Kidney (tissue), 13 donors: ENCODE measurements at regions not wholly inside any gene's neighbourhood (a gene's known extent, or its start where the extent isn't known, plus 50 kb on each side); places are given as distances from the start of the nearest gene placed in this dataset.

ENCODE experiments used
- DNase-seq, 5 donors: peaks; one replicate each; pipeline ENCODE4 v3.0.0-alpha.2; 2013 to 2020
- FAIRE-seq: peaks from 2 replicates; lab custom pipeline; 2012; peaks lifted over from hg19 to GRCh38; lab: Jason Lieb, UNC
- H3K27ac ChIP-seq, 2 donors: one replicate each; pipeline ENCODE4 v1.7.0; 2013; ENCODE audit warnings: low read depth in 2 of 2, low read length in 2 of 2, inconsistent platforms in 1 of 2
- H3K27me3 ChIP-seq: one replicate; pipeline ENCODE4 v1.7.1; 2013; ENCODE audit warnings: low read length, inconsistent platforms; ENCODE audit not compliant: control insufficient read depth, insufficient read depth
- H3K36me3 ChIP-seq, 3 donors: one replicate each; pipeline versions ENCODE4 v1.7.0 to v1.7.1; 2013; ENCODE audit warnings: low read length in 3 of 3, control low read depth in 1 of 3, inconsistent platforms in 1 of 3; ENCODE audit not compliant: insufficient read depth in 3 of 3, control insufficient read depth in 2 of 3
- H3K4me1 ChIP-seq, 3 donors: one replicate each; pipeline versions ENCODE4 v1.7.0 to v1.7.1; 2013; ENCODE audit warnings: low read length in 3 of 3, inconsistent platforms in 1 of 3, low read depth in 1 of 3; ENCODE audit not compliant: control insufficient read depth in 2 of 3, insufficient read depth in 2 of 3
- H3K4me3 ChIP-seq, 3 donors: one replicate each; pipeline versions ENCODE4 v1.7.0 to v1.8.1; 2013; ENCODE audit warnings: low read length in 3 of 3, control low read depth in 1 of 3, inconsistent platforms in 1 of 3
- H3K9ac ChIP-seq, 3 donors: one replicate each; pipeline versions ENCODE4 v1.7.0 to v1.7.1; 2013; ENCODE audit warnings: low read length in 3 of 3, control low read depth in 1 of 3, inconsistent platforms in 1 of 3
- H3K9me3 ChIP-seq, 3 donors: one replicate each; pipeline versions ENCODE4 v1.7.0 to v1.7.1; 2013; ENCODE audit warnings: low read length in 3 of 3, control low read depth in 1 of 3, inconsistent platforms in 1 of 3; ENCODE audit not compliant: control insufficient read depth in 2 of 3, insufficient read depth in 1 of 3
- intact Hi-C: fragments of 100-400 bp; cut with DNase I; formaldehyde crosslinking; loops from one replicate; pipeline ENCODE4 v1.11.1; 2022
- TF ChIP-seq, protein P1 (sequence below): IDR thresholded peaks from 3 replicates; pipeline ENCODE4 v1.5.1; 2012; ENCODE audit warnings: mild to moderate bottlenecking, moderate library complexity, borderline replicate concordance; ENCODE audit not compliant: insufficient read depth; ENCODE audit errors: extremely low read depth
- donor health status: control.
- donor health status: control.
- donor health status: control.
- donor health status: control.
- donor health status: control.
- donor health status: DM: yes; HTN: yes; CAD: no.
- donor health status: Normal renal cell carcinoma (clear cell type).

GRCh38 chr2:22406625-22407024 lies 978.4 kb upstream of the KLHL29 start:
- H3K9ac ChIP-seq = no peak overlapping the region
- H3K27ac ChIP-seq = no peak overlapping the region
- DNase-seq (no peak), FAIRE-seq (no peak)
- TF ChIP-seq, protein P1, sequence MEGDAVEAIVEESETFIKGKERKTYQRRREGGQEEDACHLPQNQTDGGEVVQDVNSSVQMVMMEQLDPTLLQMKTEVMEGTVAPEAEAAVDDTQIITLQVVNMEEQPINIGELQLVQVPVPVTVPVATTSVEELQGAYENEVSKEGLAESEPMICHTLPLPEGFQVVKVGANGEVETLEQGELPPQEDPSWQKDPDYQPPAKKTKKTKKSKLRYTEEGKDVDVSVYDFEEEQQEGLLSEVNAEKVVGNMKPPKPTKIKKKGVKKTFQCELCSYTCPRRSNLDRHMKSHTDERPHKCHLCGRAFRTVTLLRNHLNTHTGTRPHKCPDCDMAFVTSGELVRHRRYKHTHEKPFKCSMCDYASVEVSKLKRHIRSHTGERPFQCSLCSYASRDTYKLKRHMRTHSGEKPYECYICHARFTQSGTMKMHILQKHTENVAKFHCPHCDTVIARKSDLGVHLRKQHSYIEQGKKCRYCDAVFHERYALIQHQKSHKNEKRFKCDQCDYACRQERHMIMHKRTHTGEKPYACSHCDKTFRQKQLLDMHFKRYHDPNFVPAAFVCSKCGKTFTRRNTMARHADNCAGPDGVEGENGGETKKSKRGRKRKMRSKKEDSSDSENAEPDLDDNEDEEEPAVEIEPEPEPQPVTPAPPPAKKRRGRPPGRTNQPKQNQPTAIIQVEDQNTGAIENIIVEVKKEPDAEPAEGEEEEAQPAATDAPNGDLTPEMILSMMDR = no peak
- H3K4me1 ChIP-seq = no peaks in the 10 kb centered on the region
- H3K4me3 ChIP-seq = no peak overlapping the region
- H3K9me3 ChIP-seq = no peaks in the 10 kb centered on the region
- H3K27me3 ChIP-seq = no peaks in the 10 kb centered on the region
- intact Hi-C loops = no loop called here
- H3K36me3 ChIP-seq = no peaks in the 10 kb centered on the region

DNA sequence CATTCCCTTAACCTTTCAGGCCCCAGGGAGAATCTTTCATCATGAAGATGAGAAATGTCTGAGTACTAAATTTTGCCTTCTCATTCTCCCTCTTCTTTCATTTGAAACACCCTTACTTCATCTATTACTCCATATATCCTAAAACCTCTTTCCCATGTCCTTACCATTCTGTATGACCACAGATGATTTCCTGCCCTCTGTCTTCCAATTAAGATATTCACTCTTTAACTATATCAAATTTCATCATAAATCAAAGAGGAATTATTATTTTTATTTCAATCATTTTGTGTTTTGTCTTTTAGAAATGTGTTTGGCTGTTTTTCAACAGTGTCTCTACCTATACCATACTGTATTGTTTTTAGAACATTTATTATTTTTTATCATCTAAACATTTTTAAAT lies 964.9 kb upstream of the KLHL29 start:
- Histone ChIP-seq H3K27me3 (no peaks in the 10 kb centered on the region), H3K9ac (no peak overlapping the region), H3K4me3 (no peak overlapping the region), H3K36me3 (no peaks in the 10 kb centered on the region), H3K27ac (no peak overlapping the region), H3K4me1 (no peaks in the 10 kb centered on the region), H3K9me3 (no peaks in the 10 kb centered on the region)
- FAIRE-seq (no peak), DNase-seq (no peak)
- intact Hi-C loops = no loop called here
- TF ChIP-seq, protein P1 = no peak

DNA sequence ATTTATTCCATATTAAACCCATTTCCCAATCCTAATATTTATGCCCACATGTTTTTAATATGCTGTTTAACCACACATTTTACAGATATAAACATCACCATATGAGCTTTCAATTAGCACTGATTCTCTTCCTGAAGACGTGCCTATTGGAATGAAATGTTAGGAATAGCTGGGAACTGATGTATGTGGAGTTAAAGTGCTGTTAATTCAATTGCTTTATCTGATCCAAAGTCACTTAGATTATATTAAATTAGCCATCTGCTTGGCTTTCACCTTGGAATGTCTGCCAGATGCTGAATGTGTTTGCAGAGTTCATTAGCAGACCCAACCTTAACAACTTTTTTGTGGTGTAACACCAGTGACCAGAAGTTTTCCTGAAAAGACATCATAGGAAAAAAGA lies 942.9 kb upstream of the KLHL29 start:
- Histone ChIP-seq H3K27me3 (no peaks in the 10 kb centered on the region), H3K9ac (no peak overlapping the region), H3K27ac (no peak overlapping the region), H3K4me1 (no peaks in the 10 kb centered on the region), H3K9me3 (no peaks in the 10 kb centered on the region), H3K4me3 (no peak overlapping the region), H3K36me3 (no peaks in the 10 kb centered on the region)
- intact Hi-C loops = no loop called here
- TF ChIP-seq, protein P1 = no peak
- FAIRE-seq (no peak), DNase-seq (no peak)

DNA sequence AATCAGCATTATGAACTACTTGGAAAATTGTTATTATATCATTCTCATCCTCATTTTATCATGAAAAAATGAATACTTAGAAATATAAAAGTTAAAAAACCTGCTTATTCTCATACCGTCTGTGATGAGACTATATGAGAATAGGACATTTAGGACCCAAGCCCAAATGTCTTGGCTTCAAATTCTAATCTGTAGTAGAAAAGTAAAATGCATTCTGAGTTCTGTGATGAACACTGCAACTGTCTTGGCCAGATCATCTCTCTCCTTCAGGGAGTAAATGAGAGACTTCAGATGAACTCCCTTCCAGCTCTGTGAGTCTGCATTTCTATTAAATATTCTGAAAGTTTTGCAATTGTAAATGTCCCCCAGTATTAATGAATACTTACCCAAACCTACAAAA lies 940.7 kb upstream of the KLHL29 start:
- intact Hi-C loops = no loop called here
- no peak overlapping the region for H3K4me3 ChIP-seq
- no peaks in the 10 kb centered on the region for H3K27me3 ChIP-seq
- H3K9me3 ChIP-seq = no peaks in the 10 kb centered on the region
- H3K27ac ChIP-seq = no peak overlapping the region
- TF ChIP-seq, protein P1 = no peak
- H3K4me1 ChIP-seq = no peaks in the 10 kb centered on the region
- no peaks in the 10 kb centered on the region for H3K36me3 ChIP-seq
- H3K9ac ChIP-seq = no peak overlapping the region
- FAIRE-seq (no peak), DNase-seq (no peak)
